ENCODE measurements at regions not wholly inside any gene's neighbourhood (a gene's known extent, or its start where the extent isn't known, plus 50 kb on each side); places are given as distances from the start of the nearest gene placed in this dataset.

DNA sequence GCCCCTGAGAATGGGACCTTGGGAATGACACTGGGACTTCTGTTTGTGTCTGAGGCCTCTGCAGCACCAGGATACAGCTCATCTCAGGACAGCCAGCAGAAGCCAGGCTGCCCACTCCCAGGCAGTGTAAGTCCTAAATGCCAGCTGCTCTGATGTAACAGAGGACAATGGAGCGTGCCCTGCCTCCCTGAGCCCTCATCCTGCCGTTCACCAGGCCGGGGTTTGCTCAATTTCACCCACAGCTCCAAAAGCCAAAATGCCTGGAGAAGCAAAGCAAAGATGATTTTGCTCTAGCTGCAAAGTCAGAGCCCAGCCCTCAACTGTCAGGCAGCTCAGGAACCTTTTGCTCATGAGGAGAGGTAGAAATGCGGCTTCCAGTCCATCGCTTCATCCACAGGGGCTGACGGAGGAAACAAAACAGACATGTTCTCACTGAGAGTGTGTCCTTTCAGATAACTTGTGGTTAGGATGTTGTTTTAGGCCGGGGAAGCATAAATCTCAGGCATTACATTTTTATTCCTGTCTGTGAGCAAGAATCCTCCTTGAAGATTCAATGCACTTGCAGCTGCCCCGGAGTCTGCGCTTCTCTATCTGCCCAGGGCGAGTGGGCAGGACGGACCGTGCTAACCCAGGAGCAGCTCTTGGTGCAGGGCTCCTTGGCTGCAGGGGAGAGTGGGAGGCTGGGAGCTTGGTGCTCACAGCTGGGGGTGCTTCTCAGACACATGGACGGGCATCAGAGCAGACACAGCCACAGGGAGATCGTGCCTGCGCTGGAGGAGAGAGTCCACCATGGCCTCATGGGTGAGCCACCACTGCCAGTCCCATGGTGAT is 83.2 kb upstream of the CHST15 start:
- Histone ChIP-seq H2BK120ac (ENCODE audit: low read depth, low read length, poor library complexity, severe bottlenecking) (no peak overlapping the region), H3K18ac (ENCODE audit: insufficient read length, low read depth, low read length) (no peak overlapping the region), H2BK5ac (ENCODE audit: insufficient read length, low read length) (no peak overlapping the region), H3K27me3 (ENCODE audit: insufficient read depth, low read length) (no peaks in the 10 kb centered on the region), H3K23me2 (ENCODE audit: insufficient read length, low read depth, low read length, poor library complexity, severe bottlenecking) (no peaks in the 10 kb centered on the region), H3K79me2 (ENCODE audit: insufficient read depth, low read length) (no peaks in the 10 kb centered on the region), H2BK12ac (ENCODE audit: insufficient read length, low read depth, low read length) (no peak overlapping the region), H3K4me1 (ENCODE audit: insufficient read depth, low read length) (no peaks in the 10 kb centered on the region), H3K56ac (ENCODE audit: insufficient read length, low read depth, low read length) (no peak overlapping the region), H3K9me3 (ENCODE audit: control insufficient read depth, low read depth, low read length) (no peaks in the 10 kb centered on the region), H2BK15ac (ENCODE audit: low read depth, low read length) (no peak overlapping the region), H4K5ac (ENCODE audit: insufficient read length, low read depth, low read length) (no peak overlapping the region), H3K9ac (ENCODE audit: extremely low read depth, insufficient read length, low read length) (no peak overlapping the region), H3K14ac (ENCODE audit: insufficient read depth, low read length) (no peak overlapping the region), H3K23ac (ENCODE audit: insufficient read length, low read depth, low read length) (no peak overlapping the region), H3K4ac (ENCODE audit: low read depth, low read length) (no peak overlapping the region), H3T11ph (ENCODE audit: low read length) (no peak overlapping the region), H4K91ac (ENCODE audit: insufficient read length, low read depth, low read length) (no peak overlapping the region), H3K4me2 (ENCODE audit: insufficient read depth, insufficient read length, low read length) (no peak overlapping the region), H4K20me1 (ENCODE audit: control insufficient read depth, insufficient read depth, insufficient read length) (no peaks in the 10 kb centered on the region), H4K8ac (replicated peaks; ENCODE audit: insufficient read length, low read depth, low read length) (no peak overlapping the region), H2AK5ac (ENCODE audit: insufficient read length, low read length) (no peak overlapping the region), H2AFZ (ENCODE audit: low read length) (no peak overlapping the region), H3K27ac (ENCODE audit: insufficient read length, low read depth, low read length) (no peak overlapping the region), H2BK20ac (ENCODE audit: low read depth, low read length, poor library complexity, severe bottlenecking) (no peak overlapping the region), H3K79me1 (ENCODE audit: insufficient read depth, low read depth, low read length, poor library complexity, severe bottlenecking) (no peaks in the 10 kb centered on the region)
- peaks cover 4 to 8% of the 10 kb centered on the region in 2 experiments for H3K4me1 Mint-ChIP-seq
- H3K36me3 Mint-ChIP-seq (ENCODE audit: insufficient read depth in 1 of 3, low read depth in 3 of 3): no peaks in the 10 kb centered on the region
- H3K27ac Mint-ChIP-seq: peak overlapping the region in 1 of 3 experiments; percentile 17; a peak in 2 of 7 replicates
- DNase-seq: no peak
- H3K27me3 Mint-ChIP-seq (ENCODE audit: low read depth): peaks cover 13% of the 10 kb centered on the region
- TF ChIP-seq, protein P1, sequence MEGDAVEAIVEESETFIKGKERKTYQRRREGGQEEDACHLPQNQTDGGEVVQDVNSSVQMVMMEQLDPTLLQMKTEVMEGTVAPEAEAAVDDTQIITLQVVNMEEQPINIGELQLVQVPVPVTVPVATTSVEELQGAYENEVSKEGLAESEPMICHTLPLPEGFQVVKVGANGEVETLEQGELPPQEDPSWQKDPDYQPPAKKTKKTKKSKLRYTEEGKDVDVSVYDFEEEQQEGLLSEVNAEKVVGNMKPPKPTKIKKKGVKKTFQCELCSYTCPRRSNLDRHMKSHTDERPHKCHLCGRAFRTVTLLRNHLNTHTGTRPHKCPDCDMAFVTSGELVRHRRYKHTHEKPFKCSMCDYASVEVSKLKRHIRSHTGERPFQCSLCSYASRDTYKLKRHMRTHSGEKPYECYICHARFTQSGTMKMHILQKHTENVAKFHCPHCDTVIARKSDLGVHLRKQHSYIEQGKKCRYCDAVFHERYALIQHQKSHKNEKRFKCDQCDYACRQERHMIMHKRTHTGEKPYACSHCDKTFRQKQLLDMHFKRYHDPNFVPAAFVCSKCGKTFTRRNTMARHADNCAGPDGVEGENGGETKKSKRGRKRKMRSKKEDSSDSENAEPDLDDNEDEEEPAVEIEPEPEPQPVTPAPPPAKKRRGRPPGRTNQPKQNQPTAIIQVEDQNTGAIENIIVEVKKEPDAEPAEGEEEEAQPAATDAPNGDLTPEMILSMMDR (conservative IDR thresholded peaks at IDR 0.05): no peak
- no peaks in the 10 kb centered on the region; a peak in 1 of 5 replicates for H3K9me3 Mint-ChIP-seq
- no peak overlapping the region for H3K4me3 Mint-ChIP-seq
- no CpG with 5 or more reads among the region's 15 CpGs for WGBS (ENCODE audit: extremely low coverage, insufficient read length, low lambda C conversion rate)
